Karpas-422 (cell line): ENCODE measurements at regions not wholly inside any gene's neighbourhood (a gene's known extent, or its start where the extent isn't known, plus 50 kb on each side); places are given as distances from the start of the nearest gene placed in this dataset.

Source experiments
- DNase-seq: peaks from one replicate; pipeline ENCODE4 v3.0.0-alpha.2; 2015
- H2AFZ ChIP-seq: fragments of 200-600 bp; sonication (generic); 2 replicates; pipeline ENCODE4 v1.6.1; 2014; ENCODE audit warnings: antibody characterized with exemption, low read length, mixed read lengths
- H3K27ac ChIP-seq: fragments of 200-600 bp; sonication (generic); 2 replicates; pipeline ENCODE4 v1.5.1; 2014; ENCODE audit warnings: mild to moderate bottlenecking, low read length, moderate library complexity
- H3K27me3 ChIP-seq: fragments of 200-600 bp; sonication (generic); 2 replicates; pipeline ENCODE4 v1.6.1; 2014; ENCODE audit warnings: low read length, mixed read lengths
- H3K36me3 ChIP-seq: fragments of 200-600 bp; sonication (generic); 2 replicates; pipeline ENCODE4 v1.6.1; 2014; ENCODE audit warnings: low read length, mixed read lengths; ENCODE audit not compliant: insufficient read depth
- H3K4me1 ChIP-seq: fragments of 200-600 bp; sonication (generic); 2 replicates; pipeline ENCODE4 v1.6.1; 2014; ENCODE audit warnings: mild to moderate bottlenecking, low read length, mixed read lengths
- H3K4me2 ChIP-seq: fragments of 200-600 bp; sonication (generic); 2 replicates; pipeline ENCODE4 v1.6.1; 2014; ENCODE audit warnings: low read length, low read depth, mild to moderate bottlenecking; ENCODE audit not compliant: poor library complexity, severe bottlenecking
- H3K4me3 ChIP-seq: fragments of 200-600 bp; sonication (generic); 2 replicates; pipeline ENCODE4 v1.5.1; 2014; ENCODE audit warnings: mild to moderate bottlenecking, antibody characterized with exemption, low read length, mixed read lengths
- H3K79me2 ChIP-seq: fragments of 200-600 bp; sonication (generic); 2 replicates; pipeline ENCODE4 v1.6.1; 2014; ENCODE audit warnings: mild to moderate bottlenecking, low read length, mixed read lengths
- H3K9ac ChIP-seq: fragments of 200-600 bp; sonication (generic); 2 replicates; pipeline ENCODE4 v1.6.0; 2014; ENCODE audit warnings: low read length
- H3K9me2 ChIP-seq: fragments of 200-600 bp; sonication (generic), shearing (Covaris generic); replicated peaks from 2 replicates; pipeline ENCODE4 v1.6.0; 2014; ENCODE audit warnings: mild to moderate bottlenecking, low read length, moderate library complexity; ENCODE audit not compliant: insufficient read depth
- H3K9me3 ChIP-seq: fragments of 300-700, 200-600 bp; sonication (generic); 2 replicates; pipeline ENCODE4 v1.6.1; 2014; ENCODE audit warnings: low read length, mixed read lengths
- H4K20me1 ChIP-seq: fragments of 200-600 bp; sonication (generic); 2 replicates; pipeline ENCODE4 v1.6.1; 2014; ENCODE audit warnings: mild to moderate bottlenecking, antibody characterized with exemption, low read length, low read depth; ENCODE audit not compliant: insufficient read depth

DNA sequence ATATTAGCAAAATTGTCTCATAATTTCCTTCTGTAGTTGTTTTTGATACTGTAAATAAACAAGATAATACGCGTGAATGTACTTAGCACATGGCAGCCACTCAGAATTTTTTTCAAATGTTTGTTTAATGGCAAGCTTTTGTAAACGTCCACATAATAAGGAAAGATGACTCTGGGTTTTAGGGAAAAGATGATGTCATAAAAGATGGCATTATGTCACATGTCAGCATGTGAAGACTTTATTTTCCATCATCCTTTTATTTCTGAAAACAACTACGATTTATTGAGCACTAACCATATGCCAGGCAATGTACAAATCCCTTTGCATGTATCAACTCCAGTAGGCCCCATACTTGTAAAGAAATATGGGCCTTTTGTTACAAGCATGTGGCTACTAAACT, 139.9 kb downstream of the C11orf91 start:
- H3K27me3 ChIP-seq: no peaks in the 10 kb centered on the region
- no peak for DNase-seq
- no peak overlapping the region for H3K27ac ChIP-seq
- no peak overlapping the region for H3K9ac ChIP-seq
- H3K4me3 ChIP-seq: no peak overlapping the region
- no peaks in the 10 kb centered on the region for H3K9me3 ChIP-seq
- no peak overlapping the region for H2AFZ ChIP-seq
- no peaks in the 10 kb centered on the region for H3K9me2 ChIP-seq
- H3K4me2 ChIP-seq: no peak overlapping the region
- no peaks in the 10 kb centered on the region for H3K79me2 ChIP-seq
- H3K36me3 ChIP-seq: no peaks in the 10 kb centered on the region
- no peaks in the 10 kb centered on the region for H3K4me1 ChIP-seq
- no peaks in the 10 kb centered on the region for H4K20me1 ChIP-seq

- H3K36me3 ChIP-seq: no peaks in the 10 kb centered on the region
- no peaks in the 10 kb centered on the region for H3K9me3 ChIP-seq
- H3K4me2 ChIP-seq: no peak overlapping the region
- no peaks in the 10 kb centered on the region for H3K4me1 ChIP-seq
- no peaks in the 10 kb centered on the region for H3K27me3 ChIP-seq
- DNase-seq: no peak
- no peak overlapping the region for H3K27ac ChIP-seq
- no peaks in the 10 kb centered on the region for H3K9me2 ChIP-seq
- no peak overlapping the region for H2AFZ ChIP-seq
- H3K79me2 ChIP-seq: no peaks in the 10 kb centered on the region
- H3K9ac ChIP-seq: no peak overlapping the region
- H4K20me1 ChIP-seq: no peaks in the 10 kb centered on the region
- H3K4me3 ChIP-seq: no peak overlapping the region
Observed at GRCh38 chr11:33559567-33559966, 141.1 kb downstream of the C11orf91 start.

GRCh38 chr11:33558097-33558496, 142.5 kb downstream of the C11orf91 start:
- Histone ChIP-seq H3K9me2 (no peaks in the 10 kb centered on the region), H3K9ac (no peak overlapping the region), H4K20me1 (no peaks in the 10 kb centered on the region), H2AFZ (no peak overlapping the region), H3K9me3 (no peaks in the 10 kb centered on the region), H3K27ac (no peak overlapping the region), H3K27me3 (no peaks in the 10 kb centered on the region), H3K79me2 (no peaks in the 10 kb centered on the region), H3K4me3 (no peak overlapping the region), H3K4me1 (no peaks in the 10 kb centered on the region), H3K4me2 (no peak overlapping the region), H3K36me3 (no peaks in the 10 kb centered on the region)
- DNase-seq: no peak

- Histone ChIP-seq H3K36me3 (no peaks in the 10 kb centered on the region), H3K9ac (no peak overlapping the region)
Observed at GRCh38 chr11:33557201-33557600, 143.4 kb downstream of the C11orf91 start.

GRCh38 chr11:33554219-33554618, 146.4 kb downstream of the C11orf91 start:
- no peaks in the 10 kb centered on the region for H3K9me2 ChIP-seq
- no peak overlapping the region for H2AFZ ChIP-seq
- H3K4me3 ChIP-seq: no peak overlapping the region
- H3K9me3 ChIP-seq: no peaks in the 10 kb centered on the region
- DNase-seq: no peak
- no peaks in the 10 kb centered on the region for H3K27me3 ChIP-seq
- H3K4me1 ChIP-seq: no peaks in the 10 kb centered on the region
- H3K4me2 ChIP-seq: no peak overlapping the region
- H3K79me2 ChIP-seq: no peaks in the 10 kb centered on the region
- H3K36me3 ChIP-seq: no peaks in the 10 kb centered on the region
- H3K27ac ChIP-seq: no peak overlapping the region
- no peak overlapping the region for H3K9ac ChIP-seq
- H4K20me1 ChIP-seq: no peaks in the 10 kb centered on the region

More at GRCh38 chr11:33557201-33557600, 143.4 kb downstream of the C11orf91 start:
- Histone ChIP-seq H4K20me1 (no peaks in the 10 kb centered on the region), H3K4me3 (no peak overlapping the region), H3K27me3 (no peaks in the 10 kb centered on the region), H3K79me2 (no peaks in the 10 kb centered on the region), H3K9me3 (no peaks in the 10 kb centered on the region), H3K4me1 (no peaks in the 10 kb centered on the region), H3K27ac (no peak overlapping the region), H2AFZ (no peak overlapping the region), H3K9me2 (no peaks in the 10 kb centered on the region), H3K4me2 (no peak overlapping the region)
- no peak for DNase-seq

GRCh38 chr11:33553486-33553885, 147.1 kb downstream of the C11orf91 start:
- no peaks in the 10 kb centered on the region for H3K36me3 ChIP-seq
- H3K4me2 ChIP-seq: no peak overlapping the region
- H3K9me2 ChIP-seq: no peaks in the 10 kb centered on the region
- no peaks in the 10 kb centered on the region for H3K9me3 ChIP-seq
- no peak overlapping the region for H3K27ac ChIP-seq
- H3K4me3 ChIP-seq: no peak overlapping the region
- no peaks in the 10 kb centered on the region for H3K79me2 ChIP-seq
- H2AFZ ChIP-seq: no peak overlapping the region
- DNase-seq: no peak
- H3K4me1 ChIP-seq: no peaks in the 10 kb centered on the region
- H3K27me3 ChIP-seq: no peaks in the 10 kb centered on the region
- H3K9ac ChIP-seq: no peak overlapping the region
- no peaks in the 10 kb centered on the region for H4K20me1 ChIP-seq

- Histone ChIP-seq H3K27me3 (no peaks in the 10 kb centered on the region), H3K27ac (no peak overlapping the region), H3K9me2 (no peaks in the 10 kb centered on the region), H2AFZ (no peak overlapping the region), H3K9ac (no peak overlapping the region), H4K20me1 (no peaks in the 10 kb centered on the region), H3K4me1 (no peaks in the 10 kb centered on the region), H3K4me3 (no peak overlapping the region), H3K9me3 (no peaks in the 10 kb centered on the region), H3K79me2 (no peaks in the 10 kb centered on the region), H3K4me2 (no peak overlapping the region), H3K36me3 (no peaks in the 10 kb centered on the region)
- DNase-seq: no peak
Observed at GRCh38 chr11:33552756-33553155, 147.9 kb downstream of the C11orf91 start.

DNA sequence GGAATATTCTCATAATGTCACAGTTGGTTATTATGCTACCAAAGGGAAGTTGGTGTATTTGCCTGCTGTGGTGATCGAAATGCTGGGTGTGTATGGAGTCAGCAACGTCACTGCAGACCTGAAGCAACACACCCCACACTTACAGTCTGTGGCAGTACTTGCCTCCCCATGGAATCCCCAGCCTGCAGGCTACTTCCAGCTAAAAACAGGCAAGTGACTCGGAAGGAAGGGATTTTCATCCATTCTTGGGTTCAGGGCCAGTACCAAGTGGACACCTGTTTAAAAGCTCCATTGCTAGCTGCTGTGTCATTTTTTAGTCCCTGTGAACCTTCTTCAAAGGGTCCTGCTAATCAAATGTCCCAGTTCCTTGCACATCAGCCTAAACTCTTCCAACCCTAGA, 149.6 kb downstream of the C11orf91 start:
- Histone ChIP-seq H3K36me3 (no peaks in the 10 kb centered on the region), H3K4me2 (no peak overlapping the region), H2AFZ (no peak overlapping the region), H3K27me3 (no peaks in the 10 kb centered on the region), H3K4me3 (no peak overlapping the region), H4K20me1 (no peaks in the 10 kb centered on the region), H3K9me3 (no peaks in the 10 kb centered on the region), H3K79me2 (no peaks in the 10 kb centered on the region), H3K9ac (no peak overlapping the region), H3K9me2 (no peaks in the 10 kb centered on the region), H3K27ac (no peak overlapping the region), H3K4me1 (no peaks in the 10 kb centered on the region)
- DNase-seq: no peak

DNA sequence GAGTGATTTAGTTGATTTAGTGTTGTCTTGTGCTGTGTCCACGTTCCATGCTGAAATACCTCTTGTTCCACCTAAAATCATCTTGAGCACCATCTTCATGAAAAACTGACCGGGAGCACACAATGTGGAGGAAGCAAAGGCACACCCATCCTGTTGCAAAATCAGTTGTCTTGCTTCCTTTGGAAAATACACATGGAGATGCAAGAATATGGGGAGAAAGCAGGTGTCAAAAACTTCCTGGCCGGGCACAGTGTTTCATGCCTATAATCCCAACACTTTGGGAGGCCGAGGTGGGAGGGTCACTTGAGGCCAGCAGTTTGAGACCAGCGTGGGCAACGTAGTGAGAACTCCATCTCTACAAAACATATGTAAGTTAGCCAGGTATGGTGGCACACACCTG, 151.1 kb downstream of the C11orf91 start:
- no peaks in the 10 kb centered on the region for H4K20me1 ChIP-seq
- no peak overlapping the region for H3K9ac ChIP-seq
- H3K27me3 ChIP-seq: no peaks in the 10 kb centered on the region
- no peaks in the 10 kb centered on the region for H3K9me3 ChIP-seq
- H3K9me2 ChIP-seq: no peaks in the 10 kb centered on the region
- DNase-seq: no peak
- no peaks in the 10 kb centered on the region for H3K79me2 ChIP-seq
- H3K27ac ChIP-seq: no peak overlapping the region
- H3K36me3 ChIP-seq: no peaks in the 10 kb centered on the region
- no peak overlapping the region for H3K4me2 ChIP-seq
- no peak overlapping the region for H3K4me3 ChIP-seq
- H3K4me1 ChIP-seq: no peaks in the 10 kb centered on the region
- H2AFZ ChIP-seq: no peak overlapping the region
